MCF 10A (cell line): ENCODE measurements at regions not wholly inside any gene's neighbourhood (a gene's known extent, or its start where the extent isn't known, plus 50 kb on each side); places are given as distances from the start of the nearest gene placed in this dataset.

Source experiments
- BruUV-seq: library from RNA; stranded (reverse); fragments of 400-500 nt; replicated peaks from 2 replicates; lab custom pipeline; 2021; lab: Mats Ljungman, UMichigan
- CTCF ChIA-PET: fragments of 300-600 bp; sonication (Branson Sonifier 250); formaldehyde crosslinking; extraction: SDS; loops from one replicate; lab custom pipeline; 2021; ENCODE audit warnings: antibody characterized with exemption, inconsistent platforms; lab: Yijun Ruan, JAX
- POLR2A ChIA-PET: fragments of 300-600, 350-650 bp; sonication (Branson Sonifier 250); formaldehyde crosslinking; extraction: SDS; loops from one replicate; lab custom pipeline; 2020; ENCODE audit warnings: antibody characterized with exemption, inconsistent platforms; lab: Yijun Ruan, JAX
- DNase-seq: peaks from one replicate; pipeline ENCODE4 v3.0.0-alpha.2; 2018; ENCODE audit not compliant: unreplicated experiment
- H3K27ac Mint-ChIP-seq: one replicate; pipeline ENCODE4 v1.8.0; 2022; ENCODE audit warnings: mild to moderate bottlenecking, low read depth, mixed read lengths; ENCODE audit not compliant: unreplicated experiment
- H3K27me3 Mint-ChIP-seq: one replicate; pipeline ENCODE4 v1.8.0; 2022; ENCODE audit warnings: mixed read lengths; ENCODE audit not compliant: insufficient read depth, unreplicated experiment
- H3K36me3 Mint-ChIP-seq: one replicate; pipeline ENCODE4 v1.8.0; 2022; ENCODE audit warnings: mild to moderate bottlenecking, moderate library complexity, mixed read lengths; ENCODE audit not compliant: insufficient read depth, unreplicated experiment
- H3K4me1 Mint-ChIP-seq: one replicate; pipeline ENCODE4 v1.8.0; 2022; ENCODE audit warnings: mixed read lengths; ENCODE audit not compliant: insufficient read depth, unreplicated experiment
- H3K4me3 Mint-ChIP-seq: one replicate; pipeline ENCODE4 v1.8.0; 2022; ENCODE audit warnings: mild to moderate bottlenecking, moderate library complexity, mixed read lengths; ENCODE audit not compliant: unreplicated experiment
- H3K9me3 Mint-ChIP-seq: one replicate; pipeline ENCODE4 v1.8.0; 2022; ENCODE audit warnings: mixed read lengths; ENCODE audit not compliant: unreplicated experiment
- intact Hi-C: fragments of 100-400 bp; cut with micrococcal nuclease; formaldehyde crosslinking; loops from 2 replicates; pipeline ENCODE4 v1.14.1; 2022
- TF ChIP-seq, protein P1 (sequence below): fragments of 200-600 bp; IDR thresholded peaks from one replicate; pipeline ENCODE4 v1.8.0; 2022; ENCODE audit warnings: antibody characterized with exemption, mild to moderate bottlenecking; ENCODE audit not compliant: unreplicated experiment

DNA sequence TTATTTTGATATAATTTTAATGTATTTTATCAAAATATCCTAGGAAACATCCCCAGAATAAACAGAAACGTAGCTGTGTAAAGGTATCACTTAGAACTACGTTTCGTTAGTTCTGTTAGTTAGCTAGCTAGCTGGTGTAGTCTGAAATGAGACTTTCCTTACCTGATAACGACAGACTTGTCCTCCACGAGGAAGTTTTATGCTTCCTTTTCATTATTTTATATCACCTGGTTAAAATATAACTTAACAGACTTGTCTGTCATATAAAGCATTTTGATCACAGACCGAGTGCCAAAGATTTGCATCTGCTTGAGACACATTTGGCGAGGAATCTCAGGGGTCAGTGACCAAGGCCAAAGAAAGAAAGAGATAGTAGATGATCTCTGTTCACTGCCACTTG lies 829.5 kb downstream of the VGLL3 start:
- peaks cover 26% of the 10 kb centered on the region for H3K27me3 Mint-ChIP-seq
- H3K36me3 Mint-ChIP-seq = no peaks in the 10 kb centered on the region
- no peaks in the 10 kb centered on the region for H3K9me3 Mint-ChIP-seq
- ChIA-PET CTCF (no interaction called here), POLR2A (no interaction called here)
- TF ChIP-seq, protein P1, sequence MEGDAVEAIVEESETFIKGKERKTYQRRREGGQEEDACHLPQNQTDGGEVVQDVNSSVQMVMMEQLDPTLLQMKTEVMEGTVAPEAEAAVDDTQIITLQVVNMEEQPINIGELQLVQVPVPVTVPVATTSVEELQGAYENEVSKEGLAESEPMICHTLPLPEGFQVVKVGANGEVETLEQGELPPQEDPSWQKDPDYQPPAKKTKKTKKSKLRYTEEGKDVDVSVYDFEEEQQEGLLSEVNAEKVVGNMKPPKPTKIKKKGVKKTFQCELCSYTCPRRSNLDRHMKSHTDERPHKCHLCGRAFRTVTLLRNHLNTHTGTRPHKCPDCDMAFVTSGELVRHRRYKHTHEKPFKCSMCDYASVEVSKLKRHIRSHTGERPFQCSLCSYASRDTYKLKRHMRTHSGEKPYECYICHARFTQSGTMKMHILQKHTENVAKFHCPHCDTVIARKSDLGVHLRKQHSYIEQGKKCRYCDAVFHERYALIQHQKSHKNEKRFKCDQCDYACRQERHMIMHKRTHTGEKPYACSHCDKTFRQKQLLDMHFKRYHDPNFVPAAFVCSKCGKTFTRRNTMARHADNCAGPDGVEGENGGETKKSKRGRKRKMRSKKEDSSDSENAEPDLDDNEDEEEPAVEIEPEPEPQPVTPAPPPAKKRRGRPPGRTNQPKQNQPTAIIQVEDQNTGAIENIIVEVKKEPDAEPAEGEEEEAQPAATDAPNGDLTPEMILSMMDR = no peak
- no peak overlapping the region for H3K27ac Mint-ChIP-seq
- intact Hi-C loops = no loop called here
- no peak overlapping the region for H3K4me3 Mint-ChIP-seq
- BruUV-seq = no TSS peak
- no peaks in the 10 kb centered on the region for H3K4me1 Mint-ChIP-seq
- no peak for DNase-seq

DNA sequence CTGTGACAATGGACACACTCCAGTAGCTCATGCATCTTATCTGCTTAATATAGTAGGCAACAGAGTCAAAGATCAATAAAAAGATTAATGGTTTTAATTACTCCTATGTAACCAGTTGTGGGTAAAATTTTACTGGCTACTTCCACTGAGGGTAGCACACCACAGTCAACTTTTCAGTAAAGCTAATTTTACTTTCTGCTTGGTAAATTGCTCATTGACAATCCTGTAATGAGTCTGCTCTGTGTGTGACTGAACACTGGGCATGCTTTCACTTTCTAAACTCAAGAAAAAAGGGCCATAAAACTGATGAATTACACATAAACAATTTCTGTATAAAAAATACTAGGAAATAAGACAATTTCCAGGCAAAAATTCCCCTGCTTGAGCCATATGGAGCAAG lies 838.3 kb downstream of the VGLL3 start:
- ChIA-PET CTCF (interaction anchor here (0.6 kb wide), 1 partner anchor 308 kb away, joined by 3 read pairs; no protein-coding TSS in a partner anchor), POLR2A (no interaction called here)
- Mint-ChIP-seq H3K27me3 (peaks cover 10% of the 10 kb centered on the region), H3K4me3 (no peak overlapping the region), H3K9me3 (no peaks in the 10 kb centered on the region), H3K4me1 (no peaks in the 10 kb centered on the region), H3K36me3 (no peaks in the 10 kb centered on the region), H3K27ac (no peak overlapping the region)
- intact Hi-C loops = no loop called here
- no peak for DNase-seq
- TF ChIP-seq, protein P1 = no peak
- BruUV-seq = no TSS peak

DNA sequence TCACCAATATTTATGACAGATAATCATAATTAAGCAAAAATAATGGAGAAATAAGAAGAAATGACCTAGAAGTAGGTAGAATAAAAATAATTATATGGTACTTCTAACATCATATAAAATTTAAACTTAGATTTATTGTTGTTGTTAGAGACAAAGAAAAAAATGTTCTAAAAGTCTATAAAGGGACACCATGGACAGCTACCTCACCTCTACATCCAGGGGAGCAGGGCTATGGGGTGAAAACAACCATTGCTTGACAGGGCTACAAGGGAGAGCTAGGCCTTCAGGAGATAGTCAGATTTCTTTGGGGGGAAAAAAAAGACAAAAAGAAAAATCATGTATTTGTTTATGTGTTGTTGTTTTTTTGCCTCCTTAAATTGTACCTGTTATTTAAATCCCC lies 841.9 kb downstream of the VGLL3 start:
- intact Hi-C loops = no loop called here
- Mint-ChIP-seq H3K9me3 (no peaks in the 10 kb centered on the region), H3K27me3 (peaks cover 34% of the 10 kb centered on the region), H3K4me3 (no peak overlapping the region), H3K27ac (no peak overlapping the region), H3K36me3 (no peaks in the 10 kb centered on the region), H3K4me1 (no peaks in the 10 kb centered on the region)
- CTCF ChIA-PET = no interaction called here
- POLR2A ChIA-PET = no interaction called here
- no peak for DNase-seq
- TF ChIP-seq, protein P1 = no peak
- BruUV-seq = no TSS peak

DNA sequence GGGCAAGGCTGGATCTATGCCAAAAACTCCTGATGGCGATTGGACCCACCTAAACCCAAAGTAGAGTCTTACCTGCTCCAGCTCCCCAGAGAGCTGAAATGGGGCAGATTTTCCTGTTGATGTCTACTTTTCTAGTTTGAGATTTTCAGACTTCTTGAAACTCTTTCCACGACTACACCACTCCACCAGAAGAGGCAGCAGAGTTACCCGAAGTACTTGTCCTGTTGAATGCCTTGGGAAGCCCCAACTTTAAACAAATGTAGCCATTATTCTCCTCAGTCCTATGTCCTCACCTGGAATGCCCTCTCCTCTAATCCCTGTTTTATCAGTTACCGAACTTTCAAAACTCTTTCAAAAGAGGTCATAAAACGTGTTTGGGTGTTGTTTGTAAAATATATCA lies 843.8 kb downstream of the VGLL3 start:
- DNase-seq = peak; percentile 9
- ChIA-PET POLR2A (no interaction called here), CTCF (interaction anchor here (0.9 kb wide), 1 partner anchor 34 kb away, joined by 3 read pairs; no protein-coding TSS in a partner anchor)
- H3K9me3 Mint-ChIP-seq = no peaks in the 10 kb centered on the region
- intact Hi-C loops = no loop called here
- TF ChIP-seq, protein P1 = no peak
- no peak overlapping the region for H3K27ac Mint-ChIP-seq
- H3K27me3 Mint-ChIP-seq = peaks cover 54% of the 10 kb centered on the region
- H3K4me3 Mint-ChIP-seq = no peak overlapping the region
- no peaks in the 10 kb centered on the region for H3K36me3 Mint-ChIP-seq
- no TSS peak for BruUV-seq
- H3K4me1 Mint-ChIP-seq = no peaks in the 10 kb centered on the region
